ENCODE measurements at regions not wholly inside any gene's neighbourhood (a gene's known extent, or its start where the extent isn't known, plus 50 kb on each side); places are given as distances from the start of the nearest gene placed in this dataset.

DNA sequence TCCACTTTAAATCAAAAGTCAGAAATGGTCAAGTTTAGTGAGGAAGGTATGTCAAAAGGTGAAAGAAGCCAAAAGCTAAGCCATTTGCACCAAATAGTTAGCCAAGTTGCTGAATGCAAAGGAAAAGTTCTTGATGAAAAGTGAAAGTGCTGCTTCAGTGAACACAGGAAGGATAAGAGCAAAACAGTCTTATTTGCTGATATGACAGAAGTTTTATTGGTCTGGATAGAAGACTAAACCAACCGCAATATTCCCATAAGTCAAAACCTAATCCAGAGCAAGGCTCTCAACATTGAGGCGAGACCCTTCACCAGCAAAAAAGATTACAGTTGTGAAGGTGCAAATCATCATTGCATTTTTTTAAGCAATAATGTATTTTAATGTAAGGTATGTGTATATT lies 496.5 kb upstream of the LRATD1 start:
- 46 to 73% (median 60%) methylated on average over 2 of the region's 2 CpGs for WGBS, 3 donors

DNA sequence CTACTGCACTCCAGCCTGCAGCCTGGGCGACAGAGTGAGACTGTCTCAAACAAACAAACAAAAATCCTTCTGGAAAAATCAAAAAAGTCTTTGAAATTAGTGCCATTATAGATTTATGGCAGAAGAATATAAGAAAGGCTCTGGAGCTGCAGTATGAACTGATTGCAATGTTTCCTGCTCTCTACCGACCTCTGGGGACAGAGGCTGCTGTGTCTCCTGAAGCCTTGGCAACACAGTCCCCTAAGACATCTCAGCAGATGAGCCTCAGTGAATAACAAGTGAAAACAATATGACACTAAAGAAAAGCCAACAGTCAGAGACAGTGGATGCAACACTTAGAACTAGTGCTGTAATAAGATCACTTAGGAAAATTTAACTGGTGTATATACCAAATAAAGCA lies 494.9 kb upstream of the LRATD1 start:
- DNase-seq (peak; percentile 5 to 10), FAIRE-seq (no peak)
- Histone ChIP-seq H3K4me1 (ENCODE audit: control insufficient read depth in 3 of 3, insufficient read depth in 2 of 3, low read depth in 1 of 3, low read length in 2 of 3) (no peaks in the 10 kb centered on the region), H3K27ac (ENCODE audit: low read depth in 1 of 3, low read length in 2 of 3) (no peak overlapping the region), H3K4me3 (ENCODE audit: low read depth in 1 of 3, low read length in 3 of 3) (no peak overlapping the region), H3K9me3 (ENCODE audit: control insufficient read depth in 2 of 2, insufficient read depth in 1 of 2, low read depth in 1 of 2, low read length in 1 of 2) (no peaks in the 10 kb centered on the region), H3K27me3 (ENCODE audit: control insufficient read depth in 3 of 3, insufficient read depth in 3 of 3, low read length in 3 of 3) (no peaks in the 10 kb centered on the region), H3K36me3 (ENCODE audit: control insufficient read depth in 3 of 3, insufficient read depth in 2 of 3, low read depth in 1 of 3, low read length in 3 of 3) (no peaks in the 10 kb centered on the region)
- 47 to 72% (median 52%) methylated on average over 2 of the region's 2 CpGs for WGBS, 3 donors

More for the DNA sequence above, 496.5 kb upstream of the LRATD1 start:
- DNase-seq (no peak), FAIRE-seq (no peak)
- H3K36me3 ChIP-seq (ENCODE audit: control insufficient read depth in 3 of 3, insufficient read depth in 2 of 3, low read depth in 1 of 3, low read length in 3 of 3), result no peaks in the 10 kb centered on the region
- no peaks in the 10 kb centered on the region for H3K4me1 ChIP-seq (ENCODE audit: control insufficient read depth in 3 of 3, insufficient read depth in 2 of 3, low read depth in 1 of 3, low read length in 2 of 3)
- no peak overlapping the region for H3K4me3 ChIP-seq (ENCODE audit: low read depth in 1 of 3, low read length in 3 of 3)
- no peak overlapping the region for H3K27ac ChIP-seq (ENCODE audit: low read depth in 1 of 3, low read length in 2 of 3)
- H3K9me3 ChIP-seq (ENCODE audit: control insufficient read depth in 2 of 2, insufficient read depth in 1 of 2, low read depth in 1 of 2, low read length in 1 of 2), result no peaks in the 10 kb centered on the region
- H3K27me3 ChIP-seq (ENCODE audit: control insufficient read depth in 3 of 3, insufficient read depth in 3 of 3, low read length in 3 of 3), result no peaks in the 10 kb centered on the region

DNA sequence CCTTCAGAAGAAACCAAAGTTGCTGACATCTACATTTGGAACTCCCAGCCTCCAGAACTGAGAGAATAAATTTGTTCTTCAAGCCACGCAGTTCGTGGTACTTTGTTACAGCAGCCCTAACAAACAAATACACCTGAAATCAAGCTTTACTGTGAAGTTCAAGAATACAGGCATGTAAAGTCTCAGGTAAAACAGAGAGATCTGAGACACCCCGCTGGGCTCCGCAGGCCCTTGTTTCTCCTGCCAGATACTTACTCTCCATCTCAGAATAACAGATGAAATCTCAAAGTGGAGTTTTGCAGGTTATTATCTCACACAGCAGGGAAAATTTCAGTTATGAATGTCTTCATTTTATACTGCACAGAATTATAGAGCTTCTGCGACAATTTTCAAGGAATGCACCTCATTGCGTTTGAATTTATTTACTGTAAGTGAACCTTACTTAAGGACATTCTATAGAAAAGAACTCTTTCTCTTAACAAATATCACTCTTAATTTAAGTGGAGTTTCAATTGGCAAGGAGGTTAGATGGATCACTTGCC lies 492.4 kb upstream of the LRATD1 start:
- Histone ChIP-seq H3K4me1 (ENCODE audit: control insufficient read depth in 3 of 3, insufficient read depth in 2 of 3, low read depth in 1 of 3, low read length in 2 of 3) (no peaks in the 10 kb centered on the region), H3K9me3 (ENCODE audit: control insufficient read depth in 2 of 2, insufficient read depth in 1 of 2, low read depth in 1 of 2, low read length in 1 of 2) (no peaks in the 10 kb centered on the region), H3K4me3 (ENCODE audit: low read depth in 1 of 3, low read length in 3 of 3) (no peak overlapping the region), H3K27me3 (ENCODE audit: control insufficient read depth in 3 of 3, insufficient read depth in 3 of 3, low read length in 3 of 3) (no peaks in the 10 kb centered on the region), H3K27ac (ENCODE audit: low read depth in 1 of 3, low read length in 2 of 3) (no peak overlapping the region), H3K36me3 (ENCODE audit: control insufficient read depth in 3 of 3, insufficient read depth in 2 of 3, low read depth in 1 of 3, low read length in 3 of 3) (no peaks in the 10 kb centered on the region)
- DNase-seq, result no peak
- FAIRE-seq, result no peak
- 83 to 89% (median 85%) methylated on average over 6 of the region's 6 CpGs for WGBS, 3 donors

DNA sequence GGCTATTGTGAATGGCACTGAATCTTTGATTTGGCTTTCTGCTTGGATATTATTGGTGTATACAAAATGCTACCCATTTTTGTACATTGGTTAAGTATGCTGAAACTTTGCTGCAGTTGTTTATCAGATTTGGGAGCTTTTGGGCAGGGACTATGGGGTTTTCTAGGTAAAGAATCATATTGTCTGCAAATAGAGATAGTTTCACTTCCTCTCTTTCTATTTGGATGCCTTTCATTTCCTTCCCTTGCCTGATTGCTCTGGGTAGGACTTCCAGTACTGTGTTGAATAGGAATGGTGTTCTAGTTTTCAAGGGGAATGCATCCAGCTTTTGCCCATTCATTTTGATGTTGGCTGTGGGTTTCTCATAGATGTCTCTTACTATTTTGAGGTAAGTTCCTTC lies 489.1 kb upstream of the LRATD1 start:
- FAIRE-seq (no peak), DNase-seq (no peak)
- Histone ChIP-seq H3K4me3 (ENCODE audit: low read depth in 1 of 3, low read length in 3 of 3) (no peak overlapping the region), H3K4me1 (ENCODE audit: control insufficient read depth in 3 of 3, insufficient read depth in 2 of 3, low read depth in 1 of 3, low read length in 2 of 3) (no peaks in the 10 kb centered on the region), H3K27ac (ENCODE audit: low read depth in 1 of 3, low read length in 2 of 3) (no peak overlapping the region), H3K9me3 (ENCODE audit: control insufficient read depth in 2 of 2, insufficient read depth in 1 of 2, low read depth in 1 of 2, low read length in 1 of 2) (no peaks in the 10 kb centered on the region), H3K27me3 (ENCODE audit: control insufficient read depth in 3 of 3, insufficient read depth in 3 of 3, low read length in 3 of 3) (no peaks in the 10 kb centered on the region), H3K36me3 (ENCODE audit: control insufficient read depth in 3 of 3, insufficient read depth in 2 of 3, low read depth in 1 of 3, low read length in 3 of 3) (no peaks in the 10 kb centered on the region)

DNA sequence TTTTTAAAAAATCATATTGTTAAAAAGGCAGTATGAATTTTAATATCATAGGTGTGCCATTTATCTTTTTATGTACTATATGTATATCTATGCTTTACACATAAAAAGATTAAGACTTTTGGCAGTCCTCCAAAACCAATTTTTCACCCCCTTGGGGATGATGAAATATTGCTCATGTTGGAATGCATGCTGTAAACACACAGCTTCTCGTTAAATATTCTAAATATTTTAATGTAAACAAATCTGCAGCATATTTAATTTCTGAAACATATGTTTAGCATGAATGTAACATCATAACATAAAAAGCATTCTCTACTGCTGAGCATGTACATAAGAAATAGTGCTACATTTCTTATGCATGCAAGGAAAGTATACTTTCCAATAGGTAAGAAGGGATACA lies 484.3 kb upstream of the LRATD1 start:
- Histone ChIP-seq H3K27ac (ENCODE audit: low read depth in 1 of 3, low read length in 2 of 3) (no peak overlapping the region), H3K27me3 (ENCODE audit: control insufficient read depth in 3 of 3, insufficient read depth in 3 of 3, low read length in 3 of 3) (no peaks in the 10 kb centered on the region), H3K4me3 (ENCODE audit: low read depth in 1 of 3, low read length in 3 of 3) (no peak overlapping the region), H3K4me1 (ENCODE audit: control insufficient read depth in 3 of 3, insufficient read depth in 2 of 3, low read depth in 1 of 3, low read length in 2 of 3) (no peaks in the 10 kb centered on the region), H3K9me3 (ENCODE audit: control insufficient read depth in 2 of 2, insufficient read depth in 1 of 2, low read depth in 1 of 2, low read length in 1 of 2) (no peaks in the 10 kb centered on the region), H3K36me3 (ENCODE audit: control insufficient read depth in 3 of 3, insufficient read depth in 2 of 3, low read depth in 1 of 3, low read length in 3 of 3) (no peaks in the 10 kb centered on the region)
- 23 to 34% (median 30%) methylated on average over 1 of the region's 1 CpG for WGBS, 3 donors
- DNase-seq (no peak), FAIRE-seq (no peak)

DNA sequence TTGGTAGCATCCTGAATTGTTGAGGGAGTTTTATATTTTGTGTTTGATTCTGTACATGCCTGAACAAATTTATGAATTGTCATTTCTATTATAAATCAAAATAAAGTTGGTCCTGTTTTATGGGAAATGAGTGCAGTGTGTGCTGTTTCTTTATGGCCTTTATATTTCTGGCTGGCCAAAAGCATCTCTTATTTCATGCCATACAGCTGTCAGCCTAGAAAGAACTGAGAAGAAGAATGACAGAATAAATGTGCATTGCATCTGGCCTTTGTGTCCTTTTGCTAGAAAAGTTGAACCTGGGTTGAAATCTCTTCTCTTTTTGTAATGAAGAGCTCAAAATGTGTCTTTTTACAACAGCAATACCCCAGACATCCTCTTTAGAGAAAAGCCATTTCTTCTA lies 474.7 kb upstream of the LRATD1 start:
- Histone ChIP-seq H3K4me3 (ENCODE audit: low read depth in 1 of 3, low read length in 3 of 3) (no peak overlapping the region), H3K27ac (ENCODE audit: low read depth in 1 of 3, low read length in 2 of 3) (no peak overlapping the region), H3K36me3 (ENCODE audit: control insufficient read depth in 3 of 3, insufficient read depth in 2 of 3, low read depth in 1 of 3, low read length in 3 of 3) (no peaks in the 10 kb centered on the region), H3K4me1 (ENCODE audit: control insufficient read depth in 3 of 3, insufficient read depth in 2 of 3, low read depth in 1 of 3, low read length in 2 of 3) (no peaks in the 10 kb centered on the region), H3K9me3 (ENCODE audit: control insufficient read depth in 2 of 2, insufficient read depth in 1 of 2, low read depth in 1 of 2, low read length in 1 of 2) (no peaks in the 10 kb centered on the region), H3K27me3 (ENCODE audit: control insufficient read depth in 3 of 3, insufficient read depth in 3 of 3, low read length in 3 of 3) (no peaks in the 10 kb centered on the region)
- no peak for FAIRE-seq
- no peak for DNase-seq

DNA sequence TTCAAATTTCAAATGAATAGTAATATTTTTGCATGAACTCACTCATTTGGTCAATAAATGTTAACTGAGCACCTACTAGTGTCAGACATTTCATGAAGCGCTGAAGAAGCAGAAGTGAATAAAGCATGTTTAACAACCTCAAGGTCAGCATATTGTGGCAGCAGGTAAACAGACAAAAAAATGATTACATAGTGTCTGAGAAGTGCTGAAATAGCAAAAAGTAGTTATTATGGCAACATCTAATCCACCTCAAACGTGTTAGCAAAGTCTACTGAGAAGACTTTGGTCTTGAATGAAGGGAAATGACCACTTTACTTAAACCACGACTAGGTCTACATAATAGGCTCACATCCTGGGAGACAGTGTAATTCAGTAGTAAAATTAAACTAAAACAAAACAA lies 452.2 kb upstream of the LRATD1 start:
- FAIRE-seq, result no peak
- Histone ChIP-seq H3K4me1 (ENCODE audit: control insufficient read depth in 3 of 3, insufficient read depth in 2 of 3, low read depth in 1 of 3, low read length in 2 of 3) (no peaks in the 10 kb centered on the region), H3K4me3 (ENCODE audit: low read depth in 1 of 3, low read length in 3 of 3) (no peak overlapping the region), H3K27me3 (ENCODE audit: control insufficient read depth in 3 of 3, insufficient read depth in 3 of 3, low read length in 3 of 3) (no peaks in the 10 kb centered on the region), H3K9me3 (ENCODE audit: control insufficient read depth in 2 of 2, insufficient read depth in 1 of 2, low read depth in 1 of 2, low read length in 1 of 2) (peaks cover 0 to 14% of the 10 kb centered on the region in 2 donors), H3K27ac (ENCODE audit: low read depth in 1 of 3, low read length in 2 of 3) (no peak overlapping the region), H3K36me3 (ENCODE audit: control insufficient read depth in 3 of 3, insufficient read depth in 2 of 3, low read depth in 1 of 3, low read length in 3 of 3) (no peaks in the 10 kb centered on the region)
- DNase-seq, result no peak
- WGBS, 3 donors, result 54 to 63% (median 57%) methylated on average over 3 of the region's 3 CpGs

DNA sequence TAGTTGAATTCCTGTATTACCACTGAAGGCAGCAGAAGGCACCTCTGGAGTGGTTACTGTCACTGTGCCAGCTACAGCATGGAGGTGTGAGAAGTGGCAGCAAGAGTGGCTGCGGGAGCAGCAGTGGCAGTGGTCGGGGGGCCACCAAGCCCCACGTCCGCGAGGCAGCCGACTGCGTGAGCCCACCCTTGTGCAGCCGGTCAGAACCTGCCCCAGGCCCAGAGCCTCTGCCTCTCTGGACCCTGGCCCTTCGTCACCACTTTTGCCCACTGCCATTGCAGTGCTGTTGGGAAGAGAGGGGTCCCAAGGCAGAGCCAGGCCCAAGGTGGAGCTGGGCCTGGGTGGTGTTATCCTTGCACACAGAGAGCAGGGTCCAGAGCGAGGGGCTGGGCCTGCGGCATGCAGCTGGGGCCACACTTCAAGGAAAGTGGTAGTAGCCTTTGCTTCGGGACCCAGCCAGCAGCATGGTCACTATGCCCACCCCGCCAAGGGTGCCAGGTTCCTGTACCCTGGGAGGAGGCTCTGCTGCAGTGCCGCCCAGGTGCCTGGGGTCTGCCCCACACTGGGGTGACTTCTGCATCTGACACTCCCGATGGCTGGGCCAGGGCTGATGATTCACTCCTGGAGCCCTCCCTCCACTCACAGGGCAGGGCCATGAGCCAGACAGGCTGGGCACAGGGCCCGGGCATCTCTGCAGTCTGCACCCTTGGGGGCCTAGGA lies 450.1 kb upstream of the LRATD1 start:
- FAIRE-seq (no peak), DNase-seq (no peak)
- Histone ChIP-seq H3K27ac (ENCODE audit: low read depth in 1 of 3, low read length in 2 of 3) (no peak overlapping the region), H3K4me1 (ENCODE audit: control insufficient read depth in 3 of 3, insufficient read depth in 2 of 3, low read depth in 1 of 3, low read length in 2 of 3) (no peaks in the 10 kb centered on the region), H3K36me3 (ENCODE audit: control insufficient read depth in 3 of 3, insufficient read depth in 2 of 3, low read depth in 1 of 3, low read length in 3 of 3) (no peaks in the 10 kb centered on the region), H3K27me3 (ENCODE audit: control insufficient read depth in 3 of 3, insufficient read depth in 3 of 3, low read length in 3 of 3) (no peaks in the 10 kb centered on the region), H3K9me3 (ENCODE audit: control insufficient read depth in 2 of 2, insufficient read depth in 1 of 2, low read depth in 1 of 2, low read length in 1 of 2) (peaks cover 0 to 14% of the 10 kb centered on the region in 2 donors), H3K4me3 (ENCODE audit: low read depth in 1 of 3, low read length in 3 of 3) (no peak overlapping the region)
- 90 to 93% (median 92%) methylated on average over 15 to 16 of the region's 16 CpGs for WGBS, 3 donors

DNA sequence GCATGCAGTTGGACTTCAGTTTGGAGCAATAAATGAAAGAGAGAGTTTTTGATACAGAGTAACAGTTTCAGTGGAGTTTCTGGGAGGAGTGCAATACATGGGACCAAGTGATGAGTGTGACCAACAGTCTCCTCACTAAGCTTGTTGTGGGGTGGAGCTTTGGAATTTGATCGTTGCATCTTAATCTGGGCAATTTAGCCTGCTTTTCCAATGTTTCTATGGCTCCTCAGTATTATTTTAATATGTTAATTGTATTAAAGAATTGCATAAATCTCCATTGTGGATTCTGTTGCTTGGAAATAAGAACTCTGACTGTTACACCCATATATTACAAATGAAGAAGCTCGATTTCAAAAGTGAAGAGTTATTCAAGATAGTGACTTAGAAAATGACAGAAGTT lies 446.6 kb upstream of the LRATD1 start:
- no peaks in the 10 kb centered on the region for H3K36me3 ChIP-seq (ENCODE audit: control insufficient read depth in 3 of 3, insufficient read depth in 2 of 3, low read depth in 1 of 3, low read length in 3 of 3)
- H3K27ac ChIP-seq (ENCODE audit: low read depth in 1 of 3, low read length in 2 of 3), result no peak overlapping the region
- H3K27me3 ChIP-seq (ENCODE audit: control insufficient read depth in 3 of 3, insufficient read depth in 3 of 3, low read length in 3 of 3), result no peaks in the 10 kb centered on the region
- no peak for DNase-seq
- FAIRE-seq, result no peak
- H3K4me1 ChIP-seq (ENCODE audit: control insufficient read depth in 3 of 3, insufficient read depth in 2 of 3, low read depth in 1 of 3, low read length in 2 of 3), result no peaks in the 10 kb centered on the region
- 56 to 85% (median 70%) methylated on average over 2 of the region's 2 CpGs for WGBS, 3 donors
- H3K9me3 ChIP-seq (ENCODE audit: control insufficient read depth in 2 of 2, insufficient read depth in 1 of 2, low read depth in 1 of 2, low read length in 1 of 2), result peaks cover 0 to 14% of the 10 kb centered on the region in 2 donors
- H3K4me3 ChIP-seq (ENCODE audit: low read depth in 1 of 3, low read length in 3 of 3), result no peak overlapping the region
